Natural killer cell (primary cell): ENCODE measurements at regions not wholly inside any gene's neighbourhood (a gene's known extent, or its start where the extent isn't known, plus 50 kb on each side); places are given as distances from the start of the nearest gene placed in this dataset.

Experiments used
- ATAC-seq, 3 donors: fragments of 150-1000 bp in 2 of 3; fragments of 200-7000 bp in 1 of 3; cut with Tn5 transposase; 1 replicate in 1 of 3; 2 replicates in 2 of 3; pipeline ENCODE4 v1.10.0; 2021; ENCODE audit warnings: mild to moderate bottlenecking in 2 of 3, moderate library complexity in 2 of 3
- DNase-seq, 2 donors: peaks; one replicate each; pipeline versions ENCODE4 v3.0.0 to v3.0.0-alpha.2; 2013 to 2021; ENCODE audit warnings: mixed read lengths in 1 of 2
- H3K27ac ChIP-seq: one replicate; pipeline ENCODE4 v1.5.1; 2013; ENCODE audit warnings: mild to moderate bottlenecking, low read length
- H3K27me3 ChIP-seq: one replicate; pipeline ENCODE4 v1.6.1; 2013; ENCODE audit warnings: low read length; ENCODE audit not compliant: control insufficient read depth, insufficient read depth
- H3K36me3 ChIP-seq: one replicate; pipeline ENCODE4 v1.6.1; 2013; ENCODE audit warnings: low read length; ENCODE audit not compliant: control insufficient read depth, insufficient read depth
- H3K4me1 ChIP-seq: one replicate; pipeline ENCODE4 v1.6.1; 2013; ENCODE audit warnings: low read length; ENCODE audit not compliant: control insufficient read depth, insufficient read depth
- H3K4me3 ChIP-seq: one replicate; pipeline ENCODE4 v1.5.1; 2013; ENCODE audit warnings: low read length
- H3K9me3 ChIP-seq: one replicate; pipeline ENCODE4 v1.6.1; 2013; ENCODE audit warnings: low read length; ENCODE audit not compliant: control insufficient read depth, insufficient read depth
- H3K27ac Mint-ChIP-seq, 2 donors: one replicate each; pipeline ENCODE4 v1.8.0; 2022; ENCODE audit warnings: mild to moderate bottlenecking in 2 of 2, mixed read lengths in 2 of 2, moderate library complexity in 1 of 2
- H3K27me3 Mint-ChIP-seq, 2 donors: one replicate each; pipeline ENCODE4 v1.8.0; 2022; ENCODE audit warnings: low read depth in 2 of 2, mixed read lengths in 2 of 2
- H3K36me3 Mint-ChIP-seq: one replicate; pipeline ENCODE4 v1.8.0; 2022; ENCODE audit warnings: mixed read lengths
- H3K4me1 Mint-ChIP-seq, 2 donors: one replicate each; pipeline ENCODE4 v1.8.0; 2022; ENCODE audit warnings: mixed read lengths in 2 of 2
- H3K4me3 Mint-ChIP-seq: one replicate; pipeline ENCODE4 v1.8.0; 2022; ENCODE audit warnings: mild to moderate bottlenecking, moderate library complexity, mixed read lengths
- H3K9me3 Mint-ChIP-seq, 2 donors: one replicate each; pipeline ENCODE4 v1.8.0; 2022; ENCODE audit warnings: mixed read lengths in 2 of 2
- WGBS: methylation state at CpG from one replicate; pipeline ENCODE4 v1.1.7; 2013; ENCODE audit warnings: missing lambda C conversion rate; ENCODE audit not compliant: insufficient coverage; 5-methylcytosine and 5-hydroxymethylcytosine counted together
- intact Hi-C: fragments of 100-400 bp; cut with micrococcal nuclease; formaldehyde crosslinking; loops from one replicate; pipeline ENCODE4 v1.14.2; 2022
- TF ChIP-seq, protein P1 (sequence below): fragments of 200-600 bp; IDR thresholded peaks from one replicate; pipeline ENCODE4 v1.8.0; 2022; ENCODE audit warnings: antibody characterized with exemption

DNA sequence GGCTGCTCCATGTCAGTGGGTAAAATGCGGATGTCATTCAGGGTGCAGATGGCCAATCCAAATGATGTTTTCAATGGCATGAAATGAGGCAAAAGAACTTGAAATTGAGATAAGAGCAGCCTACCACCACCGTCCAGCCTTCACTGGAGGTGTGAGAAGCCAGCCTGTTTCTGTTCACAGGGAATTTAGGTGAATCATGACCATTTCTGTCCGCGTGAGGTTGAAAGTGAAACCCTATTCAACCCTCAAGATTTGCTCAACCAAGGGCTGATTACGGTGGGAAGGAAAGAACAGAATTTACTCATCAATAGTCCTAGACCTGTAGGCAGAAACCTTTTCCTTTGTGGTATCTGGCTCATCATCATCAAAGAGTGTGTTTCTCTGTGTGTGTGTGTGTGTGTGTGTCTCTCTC, 370.7 kb downstream of the COG6 start:
- WGBS = 27% methylated on average over 4 of the region's 5 CpGs
- DNase-seq = peak in 1 of 2 donors; percentile 49
- Histone ChIP-seq H3K27me3 (no peaks in the 10 kb centered on the region), H3K4me1 (peaks cover 11% of the 10 kb centered on the region), H3K9me3 (no peaks in the 10 kb centered on the region), H3K36me3 (no peaks in the 10 kb centered on the region), H3K4me3 (no peak overlapping the region), H3K27ac (no peak overlapping the region)
- Mint-ChIP-seq H3K9me3 (no peaks in the 10 kb centered on the region), H3K27ac (no peak overlapping the region), H3K27me3 (peaks cover 0 to 22% of the 10 kb centered on the region in 2 donors), H3K4me3 (no peak overlapping the region), H3K4me1 (peaks cover 0 to 5% of the 10 kb centered on the region in 2 donors), H3K36me3 (no peaks in the 10 kb centered on the region)
- intact Hi-C loops = no loop called here
- TF ChIP-seq, protein P1, sequence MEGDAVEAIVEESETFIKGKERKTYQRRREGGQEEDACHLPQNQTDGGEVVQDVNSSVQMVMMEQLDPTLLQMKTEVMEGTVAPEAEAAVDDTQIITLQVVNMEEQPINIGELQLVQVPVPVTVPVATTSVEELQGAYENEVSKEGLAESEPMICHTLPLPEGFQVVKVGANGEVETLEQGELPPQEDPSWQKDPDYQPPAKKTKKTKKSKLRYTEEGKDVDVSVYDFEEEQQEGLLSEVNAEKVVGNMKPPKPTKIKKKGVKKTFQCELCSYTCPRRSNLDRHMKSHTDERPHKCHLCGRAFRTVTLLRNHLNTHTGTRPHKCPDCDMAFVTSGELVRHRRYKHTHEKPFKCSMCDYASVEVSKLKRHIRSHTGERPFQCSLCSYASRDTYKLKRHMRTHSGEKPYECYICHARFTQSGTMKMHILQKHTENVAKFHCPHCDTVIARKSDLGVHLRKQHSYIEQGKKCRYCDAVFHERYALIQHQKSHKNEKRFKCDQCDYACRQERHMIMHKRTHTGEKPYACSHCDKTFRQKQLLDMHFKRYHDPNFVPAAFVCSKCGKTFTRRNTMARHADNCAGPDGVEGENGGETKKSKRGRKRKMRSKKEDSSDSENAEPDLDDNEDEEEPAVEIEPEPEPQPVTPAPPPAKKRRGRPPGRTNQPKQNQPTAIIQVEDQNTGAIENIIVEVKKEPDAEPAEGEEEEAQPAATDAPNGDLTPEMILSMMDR = no peak
- peak; percentile 26 to 45 (median 37) for ATAC-seq

DNA sequence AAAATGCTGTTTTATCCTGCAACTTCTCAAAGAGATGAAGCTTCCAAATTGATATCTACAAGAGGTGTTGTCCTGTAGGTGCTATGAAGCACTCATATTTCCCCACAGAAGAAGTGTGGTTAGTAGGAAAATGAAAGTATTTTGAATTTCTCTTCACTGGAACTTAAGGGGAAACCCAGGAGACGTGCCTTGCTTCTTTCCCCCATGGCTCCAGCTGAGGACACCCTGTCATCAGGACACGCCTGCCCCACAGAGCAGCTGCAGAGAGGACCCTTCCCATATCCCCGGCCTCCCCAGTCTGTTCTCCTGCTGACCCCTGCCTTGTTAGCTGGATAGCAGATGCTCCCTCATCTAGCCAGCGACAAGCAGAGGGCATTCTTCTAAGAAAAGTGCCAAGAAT, 371.3 kb downstream of the COG6 start:
- Mint-ChIP-seq H3K9me3 (no peaks in the 10 kb centered on the region), H3K27ac (no peak overlapping the region), H3K27me3 (peaks cover 0 to 22% of the 10 kb centered on the region in 2 donors), H3K36me3 (no peaks in the 10 kb centered on the region), H3K4me3 (no peak overlapping the region), H3K4me1 (peaks cover 0 to 5% of the 10 kb centered on the region in 2 donors)
- 64% methylated on average over 4 of the region's 4 CpGs for WGBS
- Histone ChIP-seq H3K4me1 (peaks cover 11% of the 10 kb centered on the region), H3K9me3 (no peaks in the 10 kb centered on the region), H3K27me3 (no peaks in the 10 kb centered on the region), H3K4me3 (no peak overlapping the region), H3K27ac (no peak overlapping the region), H3K36me3 (no peaks in the 10 kb centered on the region)
- peak in 1 of 2 donors; percentile 32 for DNase-seq
- intact Hi-C loops = no loop called here
- no peak for ATAC-seq
- TF ChIP-seq, protein P1 = no peak

DNA sequence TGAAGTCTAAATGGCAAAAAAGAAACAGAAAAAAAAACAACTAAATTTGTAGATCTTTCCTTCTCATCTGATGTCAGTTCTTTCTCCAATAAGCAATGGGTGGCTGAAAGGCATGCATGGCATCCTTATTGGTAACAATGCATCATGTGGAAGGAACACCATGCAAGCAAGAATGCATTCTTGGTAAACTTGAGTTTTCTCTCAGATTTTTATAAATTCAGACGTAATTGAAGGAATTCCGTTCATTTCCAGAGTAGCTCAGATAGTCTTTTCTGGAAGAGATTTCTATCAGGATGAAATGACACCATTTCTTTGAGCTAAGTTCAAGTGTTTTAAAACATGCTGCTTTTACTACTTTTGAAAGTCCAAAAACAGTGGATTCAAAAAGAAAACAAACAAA, 373.0 kb downstream of the COG6 start:
- DNase-seq = no peak
- Mint-ChIP-seq H3K4me3 (no peak overlapping the region), H3K4me1 (peaks cover 0 to 5% of the 10 kb centered on the region in 2 donors), H3K9me3 (no peaks in the 10 kb centered on the region), H3K36me3 (no peaks in the 10 kb centered on the region), H3K27me3 (peaks cover 0 to 22% of the 10 kb centered on the region in 2 donors), H3K27ac (no peak overlapping the region)
- Histone ChIP-seq H3K36me3 (no peaks in the 10 kb centered on the region), H3K27me3 (no peaks in the 10 kb centered on the region), H3K27ac (no peak overlapping the region), H3K4me3 (no peak overlapping the region), H3K9me3 (no peaks in the 10 kb centered on the region), H3K4me1 (peaks cover 11% of the 10 kb centered on the region)
- WGBS = 94% methylated on average over 2 of the region's 2 CpGs
- intact Hi-C loops = no loop called here
- ATAC-seq = no peak
- TF ChIP-seq, protein P1 = no peak

DNA sequence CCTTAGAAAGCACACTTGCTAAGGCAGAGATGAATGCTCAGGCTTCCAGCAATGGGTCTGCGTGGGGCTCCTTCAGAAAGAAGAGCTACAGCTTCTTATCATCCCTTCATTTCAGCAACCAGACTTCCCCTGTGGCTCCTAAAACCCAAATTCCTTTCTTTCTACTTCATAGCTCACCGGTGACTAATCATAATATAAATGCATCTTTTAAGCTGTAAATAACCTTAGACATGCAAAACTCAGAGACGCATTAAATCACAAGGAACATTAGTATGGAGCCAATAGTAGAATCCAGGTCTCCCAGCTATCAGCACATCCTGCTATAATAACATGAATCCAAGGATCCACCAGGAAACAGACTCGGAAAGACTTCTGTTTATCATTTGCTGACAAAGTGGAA, 375.6 kb downstream of the COG6 start:
- H3K4me3 Mint-ChIP-seq = no peak overlapping the region
- peaks cover 9% of the 10 kb centered on the region for H3K4me1 ChIP-seq
- no peaks in the 10 kb centered on the region for H3K9me3 ChIP-seq
- TF ChIP-seq, protein P1 = no peak
- H3K27ac Mint-ChIP-seq = no peak overlapping the region
- H3K4me1 Mint-ChIP-seq = peaks cover 0 to 4% of the 10 kb centered on the region in 2 donors
- H3K27me3 Mint-ChIP-seq = peaks cover 0 to 10% of the 10 kb centered on the region in 2 donors
- no peaks in the 10 kb centered on the region for H3K36me3 Mint-ChIP-seq
- WGBS = 59% methylated on average over 4 of the region's 4 CpGs
- no peak overlapping the region for H3K4me3 ChIP-seq
- ATAC-seq (no peak), DNase-seq (no peak)
- H3K36me3 ChIP-seq = no peaks in the 10 kb centered on the region
- H3K27me3 ChIP-seq = no peaks in the 10 kb centered on the region
- intact Hi-C loops = no loop called here
- no peaks in the 10 kb centered on the region for H3K9me3 Mint-ChIP-seq
- H3K27ac ChIP-seq = no peak overlapping the region
